T47D (cell line): ENCODE measurements at regions not wholly inside any gene's neighbourhood (a gene's known extent, or its start where the extent isn't known, plus 50 kb on each side); places are given as distances from the start of the nearest gene placed in this dataset.
A peak's percentile ranks its signal among the peaks of the same experiment; 100 is the strongest.

Experiments
- DNase-seq, 2 experiments: peaks; one replicate each; pipeline versions ENCODE4 v3.0.0 to v3.0.0-alpha.2; 2011 to 2012; ENCODE audit warnings: low read depth in 1 of 2, low spot score in 1 of 2
- JUND ChIP-seq: IDR thresholded peaks from 2 replicates; pipeline ENCODE4 v1.6.1; 2012; ENCODE audit warnings: low read depth
- in situ Hi-C: cut with HindIII; loops from 2 replicates; pipeline ENCODE4 v1.10.0; 2016; ENCODE audit warnings: low sequenced_read_pairs, low pct_unique_long_range_greater_than_20kb

- no peak for DNase-seq
- in situ Hi-C loops = no loop called here
- TF ChIP-seq JUND = no peak
Observed at GRCh38 chr4:41468122-41468521, 69.8 kb upstream of the LIMCH1 start.

GRCh38 chr4:41471126-41472071 lies 66.6 kb upstream of the LIMCH1 start:
- no peak for TF ChIP-seq JUND
- peak; percentile 13 to 50 for DNase-seq
- in situ Hi-C loops = no loop called here

- TF ChIP-seq JUND = no peak
- DNase-seq = no peak
- in situ Hi-C loops = no loop called here
Observed at GRCh38 chr4:41472081-41472480, 65.9 kb upstream of the LIMCH1 start.

- TF ChIP-seq JUND = no peak
- DNase-seq = no peak
- in situ Hi-C loops = no loop called here
Observed at GRCh38 chr4:41473176-41473575, 64.8 kb upstream of the LIMCH1 start.

- in situ Hi-C loops = no loop called here
- DNase-seq = peak in 1 of 2 experiments; percentile 76
- no peak for TF ChIP-seq JUND
Observed at GRCh38 chr4:41475402-41475801, 62.6 kb upstream of the LIMCH1 start.

GRCh38 chr4:41476310-41476885 lies 61.6 kb upstream of the LIMCH1 start:
- TF ChIP-seq JUND = no peak
- in situ Hi-C loops = no loop called here

GRCh38 chr4:41477181-41477905 lies 60.6 kb upstream of the LIMCH1 start:
- in situ Hi-C loops = no loop called here
- no peak for TF ChIP-seq JUND
- DNase-seq = no peak

More at GRCh38 chr4:41476310-41476885, 61.6 kb upstream of the LIMCH1 start:
- no peak for DNase-seq

GRCh38 chr4:41478518-41478917 lies 59.4 kb upstream of the LIMCH1 start:
- TF ChIP-seq JUND = no peak
- DNase-seq = no peak
- in situ Hi-C loops = no loop called here

- TF ChIP-seq JUND = no peak
- in situ Hi-C loops = no loop called here
- DNase-seq = no peak
Observed at GRCh38 chr4:41480896-41481311, 57.1 kb upstream of the LIMCH1 start.

- in situ Hi-C loops = no loop called here
- no peak for DNase-seq
- no peak for TF ChIP-seq JUND
Observed at GRCh38 chr4:41483771-41484170, 54.2 kb upstream of the LIMCH1 start.

- in situ Hi-C loops = no loop called here
- TF ChIP-seq JUND = no peak
- no peak for DNase-seq
Observed at GRCh38 chr4:41485041-41485440, 52.9 kb upstream of the LIMCH1 start.

GRCh38 chr4:41487868-41488440 lies 50.0 kb upstream of the LIMCH1 start:
- no peak for TF ChIP-seq JUND
- in situ Hi-C loops = no loop called here
- no peak for DNase-seq
